GM23338 (cell line): ENCODE measurements at regions not wholly inside any gene's neighbourhood (a gene's known extent, or its start where the extent isn't known, plus 50 kb on each side); places are given as distances from the start of the nearest gene placed in this dataset.

Experiments
- ATAC-seq: fragments of 200-7000 bp; cut with Tn5 transposase; 3 replicates; pipeline ENCODE4 v1.9.1; 2020
- DNase-seq: peaks from one replicate; pipeline ENCODE4 v3.0.0-alpha.2; 2015; ENCODE audit warnings: low spot score
- H2AFZ ChIP-seq: fragments of 200-600 bp; sonication (generic); 2 replicates; pipeline ENCODE4 v1.8.0; 2016; ENCODE audit warnings: antibody characterized with exemption, mild to moderate bottlenecking, moderate library complexity
- H3F3A ChIP-seq: fragments of 200-600 bp; sonication (generic); replicated peaks from 2 replicates; pipeline ENCODE4 v1.8.0; 2017; ENCODE audit warnings: antibody characterized with exemption, mixed run types, low read depth
- H3K27ac ChIP-seq: fragments of 200-600 bp; sonication (generic); 2 replicates; pipeline ENCODE4 v1.6.1; 2016; ENCODE audit warnings: low read depth
- H3K27me3 ChIP-seq: fragments of 200-600 bp; sonication (generic); 2 replicates; pipeline ENCODE4 v1.8.0; 2016; ENCODE audit warnings: mild to moderate bottlenecking, mixed run types, moderate library complexity; ENCODE audit not compliant: insufficient read depth
- H3K36me3 ChIP-seq: fragments of 200-600 bp; sonication (generic); 2 replicates; pipeline ENCODE4 v1.8.0; 2016; ENCODE audit warnings: mild to moderate bottlenecking; ENCODE audit not compliant: insufficient read depth
- H3K4me1 ChIP-seq: fragments of 200-600 bp; sonication (generic); 2 replicates; pipeline ENCODE4 v1.8.0; 2016; ENCODE audit warnings: mild to moderate bottlenecking, moderate library complexity; ENCODE audit not compliant: insufficient read depth
- H3K4me2 ChIP-seq: fragments of 200-600 bp; sonication (generic); 2 replicates; pipeline ENCODE4 v1.7.1; 2017; ENCODE audit warnings: mixed run types
- H3K4me3 ChIP-seq: fragments of 200-600 bp; sonication (generic); 2 replicates; pipeline ENCODE4 v1.6.1; 2016; ENCODE audit warnings: mixed run types
- H3K79me2 ChIP-seq: fragments of 200-600 bp; sonication (generic); replicated peaks from 2 replicates; pipeline ENCODE4 v1.8.0; 2017; ENCODE audit warnings: mild to moderate bottlenecking; ENCODE audit not compliant: insufficient read depth
- H3K9me2 ChIP-seq: fragments of 200-600 bp; sonication (generic); 2 replicates; pipeline ENCODE4 v1.8.0; 2017; ENCODE audit not compliant: insufficient read depth
- H4K20me1 ChIP-seq: fragments of 200-600 bp; sonication (generic); replicated peaks from 2 replicates; pipeline ENCODE4 v1.8.0; 2017; ENCODE audit warnings: mild to moderate bottlenecking; ENCODE audit not compliant: insufficient read depth
- H3K27ac Mint-ChIP-seq: 2 replicates; pipeline ENCODE4 v1.8.0; 2020; ENCODE audit warnings: inconsistent platforms, mild to moderate bottlenecking, moderate library complexity, mixed read lengths
- H3K27me3 Mint-ChIP-seq: 3 replicates; pipeline ENCODE4 v1.8.0; 2022; ENCODE audit warnings: low read depth, mild to moderate bottlenecking, moderate library complexity, mixed read lengths, inconsistent platforms; ENCODE audit not compliant: insufficient read depth, poor library complexity
- H3K36me3 Mint-ChIP-seq: 3 replicates; pipeline ENCODE4 v1.8.0; 2021; ENCODE audit warnings: low read depth, mild to moderate bottlenecking, inconsistent platforms, moderate library complexity, mixed read lengths
- H3K4me1 Mint-ChIP-seq: 3 replicates; pipeline ENCODE4 v1.8.0; 2020; ENCODE audit warnings: mild to moderate bottlenecking, inconsistent platforms, mixed read lengths
- H3K4me3 Mint-ChIP-seq: 3 replicates; pipeline ENCODE4 v1.8.0; 2021; ENCODE audit warnings: moderate library complexity, mild to moderate bottlenecking, inconsistent platforms, mixed read lengths
- H3K9me3 Mint-ChIP-seq: 3 replicates; pipeline ENCODE4 v1.8.0; 2020; ENCODE audit warnings: moderate library complexity, mild to moderate bottlenecking, inconsistent platforms, mixed read lengths
- CREB1 ChIP-seq: fragments of 250-450 bp; sonication (Bioruptor Pico); IDR thresholded peaks from 2 replicates; pipeline ENCODE4 v1.5.0; 2020; ENCODE audit warnings: low read depth, mild to moderate bottlenecking, moderate library complexity
- EZH2phosphoT487 ChIP-seq: fragments of 200-600 bp; sonication (generic); IDR thresholded peaks from one replicate; pipeline ENCODE4 v1.8.1; 2018; ENCODE audit warnings: antibody characterized with exemption; ENCODE audit not compliant: unreplicated experiment
- JUNB ChIP-seq: IDR thresholded peaks from one replicate; pipeline ENCODE4 v1.6.1; 2016; ENCODE audit warnings: antibody characterized with exemption; ENCODE audit not compliant: unreplicated experiment
- NANOG ChIP-seq: IDR thresholded peaks from 2 replicates; pipeline ENCODE4 v1.6.1; 2016; ENCODE audit warnings: antibody characterized with exemption, borderline replicate concordance
- POLR2AphosphoS5 ChIP-seq: IDR thresholded peaks from 2 replicates; pipeline ENCODE4 v1.6.1; 2016; ENCODE audit warnings: antibody characterized with exemption, low read depth
- REST ChIP-seq: IDR thresholded peaks from one replicate; pipeline ENCODE4 v1.6.1; 2018; ENCODE audit warnings: antibody characterized with exemption; ENCODE audit not compliant: unreplicated experiment
- STAT1 ChIP-seq: IDR thresholded peaks from one replicate; pipeline ENCODE4 v1.6.1; 2016; ENCODE audit warnings: antibody characterized with exemption; ENCODE audit not compliant: unreplicated experiment
- ZNF114 ChIP-seq: fragments of 250-450 bp; sonication (Bioruptor Pico); IDR thresholded peaks from 2 replicates; pipeline ENCODE4 v1.5.0; 2020; ENCODE audit warnings: mild to moderate bottlenecking, moderate library complexity
- ZNF331 ChIP-seq: fragments of 250-450 bp; sonication (Bioruptor Pico); IDR thresholded peaks from 2 replicates; pipeline ENCODE4 v1.5.0; 2020; ENCODE audit warnings: low read depth, mild to moderate bottlenecking, moderate library complexity
- TF ChIP-seq, protein P1 (sequence below): fragments of 250-450 bp; sonication (Bioruptor Pico); IDR thresholded peaks from 2 replicates; pipeline ENCODE4 v1.5.0; 2020; ENCODE audit warnings: mild to moderate bottlenecking, moderate library complexity

DNA sequence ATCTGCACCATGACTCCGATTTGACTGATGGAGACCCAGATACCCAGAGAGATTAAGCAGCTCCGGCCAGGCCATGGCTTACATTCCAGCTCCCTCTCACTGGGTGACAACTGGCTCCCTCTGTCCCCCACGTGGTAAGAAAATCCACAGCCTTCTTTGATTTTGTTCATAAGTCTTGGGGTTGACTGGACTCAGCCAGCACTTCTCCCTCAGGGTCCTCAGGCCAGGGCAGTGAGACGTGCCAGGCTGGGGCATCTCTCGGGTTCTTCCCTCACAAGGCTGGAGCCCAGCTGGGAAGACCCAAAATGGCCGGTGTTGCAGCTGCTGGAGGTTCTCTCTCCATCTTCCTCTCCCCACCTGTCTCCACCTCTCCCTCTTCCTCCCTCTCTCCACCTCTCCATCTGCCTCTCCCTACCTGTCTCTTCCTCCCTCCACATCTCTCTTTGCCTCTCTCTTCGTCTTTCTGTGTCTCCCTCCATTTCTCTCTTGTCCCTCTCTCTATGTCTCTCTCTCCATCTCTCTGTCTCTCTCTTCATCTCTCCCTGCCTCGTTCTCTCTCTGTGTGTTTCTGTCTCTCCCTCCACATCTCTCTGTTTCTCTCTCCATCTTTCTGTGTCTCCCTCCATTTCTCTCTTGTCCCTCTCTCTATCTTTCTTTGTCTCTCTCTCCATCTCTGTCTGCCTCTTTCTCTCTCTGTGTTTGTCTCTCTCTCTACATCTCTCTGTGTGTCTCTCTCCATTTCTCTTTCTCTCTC lies 105.3 kb downstream of the FOXL1 start:
- TF ChIP-seq POLR2AphosphoS5, result no peak
- no peak for TF ChIP-seq NANOG
- TF ChIP-seq STAT1, result no peak
- no peak for TF ChIP-seq CREB1
- TF ChIP-seq REST, result no peak
- H3K4me1 ChIP-seq, result no peaks in the 10 kb centered on the region
- no peak overlapping the region for H3K4me3 Mint-ChIP-seq
- H3K36me3 Mint-ChIP-seq, result no peaks in the 10 kb centered on the region
- H3K27ac Mint-ChIP-seq, result no peak overlapping the region
- ATAC-seq (no peak), DNase-seq (no peak)
- H3K4me2 ChIP-seq, result no peak overlapping the region
- no peak overlapping the region for H3K27ac ChIP-seq
- H3K4me3 ChIP-seq, result no peak overlapping the region
- no peaks in the 10 kb centered on the region for H4K20me1 ChIP-seq
- no peaks in the 10 kb centered on the region for H3K27me3 ChIP-seq
- H2AFZ ChIP-seq, result no peak overlapping the region
- H3K9me3 Mint-ChIP-seq, result peaks cover 10% of the 10 kb centered on the region
- peaks cover 5% of the 10 kb centered on the region for H3K27me3 Mint-ChIP-seq
- H3K36me3 ChIP-seq, result no peaks in the 10 kb centered on the region
- H3K9me2 ChIP-seq, result 0 out of 2 replicates have a peak, but pooled peaks cover 2% of the 10 kb centered on the region
- H3K79me2 ChIP-seq, result no peaks in the 10 kb centered on the region
- no peaks in the 10 kb centered on the region for H3F3A ChIP-seq
- no peaks in the 10 kb centered on the region; the same call in 2 of the 3 replicates for H3K4me1 Mint-ChIP-seq

DNA sequence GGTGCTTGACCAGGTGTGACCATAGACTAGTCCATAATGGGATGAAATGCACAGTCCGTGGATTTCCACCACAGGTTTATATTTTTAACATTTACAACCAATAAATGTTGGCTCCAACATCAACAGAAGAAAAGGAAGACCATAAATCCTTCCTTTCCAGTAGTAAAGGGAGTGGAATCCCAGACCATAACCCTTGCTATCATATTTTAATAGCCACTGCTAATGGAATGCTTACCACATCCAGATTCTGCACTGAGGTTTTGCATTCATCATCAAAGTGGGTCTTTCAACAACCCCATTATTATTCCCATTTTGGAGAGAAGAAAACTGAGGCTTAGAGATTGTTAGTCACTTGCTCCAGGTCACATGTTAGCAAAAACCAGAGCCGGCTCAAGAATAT lies 106.7 kb downstream of the FOXL1 start:
- H4K20me1 ChIP-seq, result no peaks in the 10 kb centered on the region
- no peaks in the 10 kb centered on the region for H3F3A ChIP-seq
- H3K79me2 ChIP-seq, result no peaks in the 10 kb centered on the region
- H3K4me2 ChIP-seq, result no peak overlapping the region
- H2AFZ ChIP-seq, result no peak overlapping the region
- no peak overlapping the region for H3K27ac ChIP-seq
- Mint-ChIP-seq H3K9me3 (peaks cover 9% of the 10 kb centered on the region; the same call in 1 of the 3 replicates), H3K4me1 (no peaks in the 10 kb centered on the region; the same call in 2 of the 3 replicates), H3K27me3 (peaks cover 5% of the 10 kb centered on the region), H3K27ac (no peak overlapping the region), H3K36me3 (no peaks in the 10 kb centered on the region), H3K4me3 (no peak overlapping the region)
- H3K4me1 ChIP-seq, result no peaks in the 10 kb centered on the region
- H3K4me3 ChIP-seq, result no peak overlapping the region
- H3K27me3 ChIP-seq, result no peaks in the 10 kb centered on the region
- no peaks in the 10 kb centered on the region; the same call in 1 of the 2 replicates for H3K36me3 ChIP-seq
- no peak for ATAC-seq
- no peak for DNase-seq
- no peaks in the 10 kb centered on the region for H3K9me2 ChIP-seq
- TF ChIP-seq ZNF331 (no peak), EZH2phosphoT487 (no peak), CREB1 (no peak), STAT1 (no peak), NANOG (no peak), ZNF114 (CRISPR knock-in tag) (no peak), JUNB (no peak)
- TF ChIP-seq, protein P1, sequence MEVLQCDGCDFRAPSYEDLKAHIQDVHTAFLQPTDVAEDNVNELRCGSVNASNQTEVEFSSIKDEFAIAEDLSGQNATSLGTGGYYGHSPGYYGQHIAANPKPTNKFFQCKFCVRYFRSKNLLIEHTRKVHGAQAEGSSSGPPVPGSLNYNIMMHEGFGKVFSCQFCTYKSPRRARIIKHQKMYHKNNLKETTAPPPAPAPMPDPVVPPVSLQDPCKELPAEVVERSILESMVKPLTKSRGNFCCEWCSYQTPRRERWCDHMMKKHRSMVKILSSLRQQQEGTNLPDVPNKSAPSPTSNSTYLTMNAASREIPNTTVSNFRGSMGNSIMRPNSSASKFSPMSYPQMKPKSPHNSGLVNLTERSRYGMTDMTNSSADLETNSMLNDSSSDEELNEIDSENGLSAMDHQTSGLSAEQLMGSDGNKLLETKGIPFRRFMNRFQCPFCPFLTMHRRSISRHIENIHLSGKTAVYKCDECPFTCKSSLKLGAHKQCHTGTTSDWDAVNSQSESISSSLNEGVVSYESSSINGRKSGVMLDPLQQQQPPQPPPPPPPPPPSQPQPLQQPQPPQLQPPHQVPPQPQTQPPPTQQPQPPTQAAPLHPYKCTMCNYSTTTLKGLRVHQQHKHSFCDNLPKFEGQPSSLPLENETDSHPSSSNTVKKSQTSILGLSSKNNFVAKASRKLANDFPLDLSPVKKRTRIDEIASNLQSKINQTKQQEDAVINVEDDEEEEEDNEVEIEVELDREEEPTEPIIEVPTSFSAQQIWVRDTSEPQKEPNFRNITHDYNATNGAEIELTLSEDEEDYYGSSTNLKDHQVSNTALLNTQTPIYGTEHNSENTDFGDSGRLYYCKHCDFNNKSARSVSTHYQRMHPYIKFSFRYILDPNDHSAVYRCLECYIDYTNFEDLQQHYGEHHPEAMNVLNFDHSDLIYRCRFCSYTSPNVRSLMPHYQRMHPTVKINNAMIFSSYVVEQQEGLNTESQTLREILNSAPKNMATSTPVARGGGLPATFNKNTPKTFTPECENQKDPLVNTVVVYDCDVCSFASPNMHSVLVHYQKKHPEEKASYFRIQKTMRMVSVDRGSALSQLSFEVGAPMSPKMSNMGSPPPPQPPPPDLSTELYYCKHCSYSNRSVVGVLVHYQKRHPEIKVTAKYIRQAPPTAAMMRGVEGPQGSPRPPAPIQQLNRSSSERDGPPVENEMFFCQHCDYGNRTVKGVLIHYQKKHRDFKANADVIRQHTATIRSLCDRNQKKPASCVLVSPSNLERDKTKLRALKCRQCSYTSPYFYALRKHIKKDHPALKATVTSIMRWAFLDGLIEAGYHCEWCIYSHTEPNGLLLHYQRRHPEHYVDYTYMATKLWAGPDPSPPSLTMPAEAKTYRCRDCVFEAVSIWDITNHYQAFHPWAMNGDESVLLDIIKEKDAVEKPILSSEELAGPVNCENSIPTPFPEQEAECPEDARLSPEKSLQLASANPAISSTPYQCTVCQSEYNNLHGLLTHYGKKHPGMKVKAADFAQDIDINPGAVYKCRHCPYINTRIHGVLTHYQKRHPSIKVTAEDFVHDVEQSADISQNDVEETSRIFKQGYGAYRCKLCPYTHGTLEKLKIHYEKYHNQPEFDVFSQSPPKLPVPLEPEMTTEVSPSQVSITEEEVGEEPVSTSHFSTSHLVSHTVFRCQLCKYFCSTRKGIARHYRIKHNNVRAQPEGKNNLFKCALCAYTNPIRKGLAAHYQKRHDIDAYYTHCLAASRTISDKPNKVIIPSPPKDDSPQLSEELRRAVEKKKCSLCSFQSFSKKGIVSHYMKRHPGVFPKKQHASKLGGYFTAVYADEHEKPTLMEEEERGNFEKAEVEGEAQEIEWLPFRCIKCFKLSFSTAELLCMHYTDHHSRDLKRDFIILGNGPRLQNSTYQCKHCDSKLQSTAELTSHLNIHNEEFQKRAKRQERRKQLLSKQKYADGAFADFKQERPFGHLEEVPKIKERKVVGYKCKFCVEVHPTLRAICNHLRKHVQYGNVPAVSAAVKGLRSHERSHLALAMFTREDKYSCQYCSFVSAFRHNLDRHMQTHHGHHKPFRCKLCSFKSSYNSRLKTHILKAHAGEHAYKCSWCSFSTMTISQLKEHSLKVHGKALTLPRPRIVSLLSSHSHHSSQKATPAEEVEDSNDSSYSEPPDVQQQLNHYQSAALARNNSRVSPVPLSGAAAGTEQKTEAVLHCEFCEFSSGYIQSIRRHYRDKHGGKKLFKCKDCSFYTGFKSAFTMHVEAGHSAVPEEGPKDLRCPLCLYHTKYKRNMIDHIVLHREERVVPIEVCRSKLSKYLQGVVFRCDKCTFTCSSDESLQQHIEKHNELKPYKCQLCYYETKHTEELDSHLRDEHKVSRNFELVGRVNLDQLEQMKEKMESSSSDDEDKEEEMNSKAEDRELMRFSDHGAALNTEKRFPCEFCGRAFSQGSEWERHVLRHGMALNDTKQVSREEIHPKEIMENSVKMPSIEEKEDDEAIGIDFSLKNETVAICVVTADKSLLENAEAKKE (CRISPR knock-in tag), result no peak
